GM19468 (cell line): ENCODE measurements at regions not wholly inside any gene's neighbourhood (a gene's known extent, or its start where the extent isn't known, plus 50 kb on each side); places are given as distances from the start of the nearest gene placed in this dataset.

Experiments
- ATAC-seq: cut with Tn5 transposase; IDR thresholded peaks from one replicate; pipeline ENCODE4 v1.9.1; 2021; ENCODE audit warnings: mild to moderate bottlenecking, moderate library complexity, moderate number of reproducible peaks; ENCODE audit not compliant: unreplicated experiment; ENCODE audit errors: extremely low read depth

GRCh38 chr6:16812993-16813392 is 51.7 kb upstream of the ATXN1 start:
- ATAC-seq: no peak

- no peak for ATAC-seq
Measured at GRCh38 chr6:16811277-16811979, 50.2 kb upstream of the ATXN1 start.
